ENCODE measurements at regions not wholly inside any gene's neighbourhood (a gene's known extent, or its start where the extent isn't known, plus 50 kb on each side); places are given as distances from the start of the nearest gene placed in this dataset.

DNA sequence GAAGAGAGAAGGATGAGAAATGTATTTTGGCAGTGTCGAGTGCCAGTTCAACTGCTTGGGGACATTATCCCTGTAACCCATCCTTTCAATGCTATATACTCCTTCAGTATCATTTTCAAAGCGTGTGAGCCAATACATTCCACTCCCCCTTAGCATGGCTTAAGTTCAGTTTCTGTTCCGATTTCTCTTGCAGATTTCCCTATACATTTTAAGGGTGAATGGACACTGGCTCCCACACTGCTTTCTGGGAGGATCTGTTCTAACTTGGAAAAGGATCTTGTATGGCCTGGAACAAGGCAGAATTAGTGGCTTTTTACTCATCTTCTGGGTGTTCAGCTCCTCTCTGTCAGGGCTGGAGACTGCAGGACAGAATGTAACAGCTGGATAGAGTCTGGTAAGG, 333.8 kb downstream of the HAPSTR1 start:
- DNase-seq (ENCODE audit: low read depth) = no peak
- H3K4me3 ChIP-seq (ENCODE audit: low read depth, low read length) = no peak overlapping the region
- TF ChIP-seq CTCF (conservative IDR thresholded peaks at IDR 0.05; ENCODE audit: low read depth, low read length) = no peak

- TF ChIP-seq CTCF (conservative IDR thresholded peaks at IDR 0.05; ENCODE audit: low read depth, low read length) = no peak
- no peak overlapping the region for H3K4me3 ChIP-seq (ENCODE audit: low read depth, low read length)
- DNase-seq (ENCODE audit: low read depth) = no peak
These were observed 337.0 kb downstream of the HAPSTR1 start for GRCh38 chr16:9428355-9429005.

DNA sequence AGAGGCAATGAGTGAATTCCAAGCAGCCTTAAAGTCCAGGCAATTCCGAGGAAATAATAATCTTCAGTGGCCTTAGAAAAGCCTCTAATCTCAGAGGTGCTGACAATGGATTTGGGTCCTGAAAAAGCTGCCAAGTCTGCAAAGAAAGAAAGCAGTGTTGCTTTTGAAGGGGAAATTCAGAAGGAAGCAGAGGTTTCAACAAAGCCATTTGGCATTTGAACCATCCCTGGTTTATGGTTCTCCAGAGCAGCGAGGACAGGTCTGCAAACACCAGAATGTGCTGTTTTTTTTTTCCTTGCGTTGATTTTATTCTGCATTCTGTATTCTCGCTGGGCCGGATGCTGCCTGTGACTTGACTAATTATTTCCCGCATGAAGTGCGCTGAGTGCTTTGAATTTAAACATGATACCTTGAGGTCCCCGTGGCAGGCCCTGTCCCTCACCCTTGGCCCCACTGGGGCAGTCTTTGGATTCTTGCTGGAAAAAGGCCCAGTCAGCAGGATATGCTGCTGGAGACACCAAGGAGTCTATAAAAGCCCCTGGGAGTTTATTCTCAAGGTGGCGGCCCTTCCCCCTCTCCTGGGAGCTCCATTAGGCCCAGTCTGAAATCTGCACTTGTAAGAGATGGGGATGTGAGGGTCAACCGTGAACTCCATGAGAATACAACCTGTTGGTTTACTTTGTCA, 338.3 kb downstream of the HAPSTR1 start:
- no peak for DNase-seq (ENCODE audit: low read depth)
- TF ChIP-seq CTCF (conservative IDR thresholded peaks at IDR 0.05; ENCODE audit: low read depth, low read length) = no peak
- no peak overlapping the region for H3K4me3 ChIP-seq (ENCODE audit: low read depth, low read length)

DNA sequence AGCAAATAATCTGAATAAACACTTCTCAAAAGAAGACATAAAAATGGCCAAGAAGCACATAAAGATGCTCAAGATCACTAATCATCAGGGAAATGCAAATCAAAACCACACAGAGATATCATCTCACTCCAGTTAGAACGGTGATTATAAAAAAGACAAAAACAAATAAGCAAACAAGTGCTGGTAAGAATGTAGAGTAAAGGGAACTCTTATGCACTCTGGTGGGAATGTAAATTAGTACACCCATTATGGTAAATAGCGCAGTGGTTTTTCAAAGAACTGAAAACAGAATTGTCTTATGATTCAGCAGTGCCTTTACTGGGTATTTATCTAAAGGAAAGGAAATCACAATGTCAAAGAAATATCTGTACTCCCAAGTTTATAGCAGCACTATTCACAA, 343.2 kb downstream of the HAPSTR1 start:
- no peak for TF ChIP-seq CTCF (conservative IDR thresholded peaks at IDR 0.05; ENCODE audit: low read depth, low read length)
- no peak overlapping the region for H3K4me3 ChIP-seq (ENCODE audit: low read depth, low read length)
- DNase-seq (ENCODE audit: low read depth) = no peak

GRCh38 chr16:9436175-9436574, 344.7 kb downstream of the HAPSTR1 start:
- TF ChIP-seq CTCF (conservative IDR thresholded peaks at IDR 0.05; ENCODE audit: low read depth, low read length) = no peak
- H3K4me3 ChIP-seq (ENCODE audit: low read depth, low read length) = no peak overlapping the region
- no peak for DNase-seq (ENCODE audit: low read depth)

DNA sequence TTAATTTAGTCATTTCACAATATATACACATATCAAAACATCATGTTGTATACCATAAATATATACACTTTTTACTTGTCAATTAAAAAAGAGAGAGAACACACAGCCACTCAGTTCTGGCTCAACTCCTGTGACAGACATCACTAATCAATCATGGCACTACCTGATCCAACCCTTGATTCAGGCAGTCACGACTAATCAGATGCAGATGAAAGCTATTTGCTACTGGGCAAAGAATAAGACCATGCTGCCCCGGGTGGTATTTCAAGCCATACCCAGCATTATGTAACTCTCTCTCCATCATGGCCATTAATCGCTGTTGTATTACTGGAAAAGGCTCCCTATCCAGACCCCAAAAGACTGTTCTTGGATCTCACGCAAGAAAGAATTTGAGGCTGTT, 345.7 kb downstream of the HAPSTR1 start:
- no peak for DNase-seq (ENCODE audit: low read depth)
- H3K4me3 ChIP-seq (ENCODE audit: low read depth, low read length) = no peak overlapping the region
- TF ChIP-seq CTCF (conservative IDR thresholded peaks at IDR 0.05; ENCODE audit: low read depth, low read length) = no peak

DNA sequence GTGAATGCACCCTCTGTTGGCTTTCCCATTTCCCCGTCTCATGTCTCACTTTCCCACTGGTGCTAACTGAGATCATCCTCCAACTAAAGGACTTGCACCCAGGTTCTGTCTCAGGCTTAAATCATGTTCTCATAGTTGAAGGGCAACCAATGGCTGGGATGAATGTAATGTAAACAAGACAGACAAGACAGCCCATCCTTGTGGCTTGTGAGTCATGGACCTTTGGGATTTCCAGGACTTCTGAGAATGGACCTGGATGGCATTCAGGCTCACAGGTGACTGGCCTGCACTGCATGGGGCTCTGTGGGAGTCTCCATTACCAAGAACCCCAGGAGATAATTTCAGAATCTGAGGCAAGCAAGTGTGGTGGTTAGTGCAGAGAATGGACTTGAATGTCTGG, 347.5 kb downstream of the HAPSTR1 start:
- no peak for DNase-seq (ENCODE audit: low read depth)
- no peak overlapping the region for H3K4me3 ChIP-seq (ENCODE audit: low read depth, low read length)
- TF ChIP-seq CTCF (conservative IDR thresholded peaks at IDR 0.05; ENCODE audit: low read depth, low read length) = no peak

Measured in choroid plexus epithelial cell (primary cell).